Esophagus squamous epithelium (tissue), 5 donors: ENCODE measurements at regions not wholly inside any gene's neighbourhood (a gene's known extent, or its start where the extent isn't known, plus 50 kb on each side); places are given as distances from the start of the nearest gene placed in this dataset.

Experiments
- DNase-seq: peaks from one replicate; lab custom pipeline; 2025; lab: John Stamatoyannopoulos, UW
- H3K27ac ChIP-seq, 4 donors: fragments of 200-600 bp; sonication (generic); one replicate each; pipeline ENCODE4 v1.5.1; 2016 to 2019; ENCODE audit warnings: mild to moderate bottlenecking in 1 of 4
- H3K27me3 ChIP-seq, 4 donors: fragments of 200-600 bp; sonication (generic); 1 replicate in 3 of 4; 2 replicates in 1 of 4; pipeline versions ENCODE4 v1.5.1 to v1.6.0; 2017 to 2021; ENCODE audit warnings: antibody characterized with exemption in 1 of 4
- H3K36me3 ChIP-seq, 3 donors: fragments of 200-600 bp; sonication (generic); one replicate each; pipeline ENCODE4 v1.5.1; 2016 to 2019
- H3K4me1 ChIP-seq, 3 donors: fragments of 200-600 bp; sonication (generic); one replicate each; pipeline ENCODE4 v1.5.1; 2017 to 2019
- H3K4me3 ChIP-seq, 4 donors: fragments of 200-600 bp; sonication (generic); 1 replicate in 3 of 4; 2 replicates in 1 of 4; pipeline ENCODE4 v1.5.1; 2016 to 2019; ENCODE audit warnings: mild to moderate bottlenecking in 2 of 4, moderate library complexity in 1 of 4
- H3K9me3 ChIP-seq, 3 donors: fragments of 200-600 bp; sonication (generic); one replicate each; pipeline ENCODE4 v1.5.1; 2016 to 2019
- POLR2A ChIP-seq, 4 donors: fragments of 450-650 bp; IDR thresholded peaks; one replicate each; pipeline ENCODE4 v1.6.1; 2017; ENCODE audit warnings: antibody characterized with exemption in 4 of 4, mild to moderate bottlenecking in 4 of 4, moderate library complexity in 3 of 4
- WGBS, 2 donors: methylation state at CpG; one replicate each; pipeline ENCODE4 v1.1.5; 2018; 5-methylcytosine and 5-hydroxymethylcytosine counted together
- intact Hi-C: fragments of 100-400 bp; cut with DNase I; formaldehyde crosslinking; loops from one replicate; pipeline ENCODE4 v1.15.0; 2022
- TF ChIP-seq, protein P1 (sequence below), 6 experiments: fragments of 450-650 bp in 4 of 6; fragments of 200-600 bp in 2 of 6; sonication (generic) in 2 of 6; IDR thresholded peaks; one replicate each; pipeline ENCODE4 v1.5.1; 2016 to 2019; ENCODE audit warnings: antibody characterized with exemption in 6 of 6, mild to moderate bottlenecking in 4 of 6, moderate library complexity in 4 of 6
- donor health status: DM: yes; HTN: yes; CAD: no.

- Histone ChIP-seq H3K4me1 (peaks cover 22 to 68% (median 48%) of the 10 kb centered on the region in 3 donors), H3K9me3 (peaks cover 0 to 8% (median 6%) of the 10 kb centered on the region in 3 donors), H3K27me3 (no peaks in the 10 kb centered on the region), H3K36me3 (peaks cover 0 to 9% (median 0%) of the 10 kb centered on the region in 3 donors), H3K27ac (peak overlapping the region; percentile 77 to 88 (median 85)), H3K4me3 (no peak overlapping the region)
- DNase-seq: no peak
- TF ChIP-seq, protein P1, sequence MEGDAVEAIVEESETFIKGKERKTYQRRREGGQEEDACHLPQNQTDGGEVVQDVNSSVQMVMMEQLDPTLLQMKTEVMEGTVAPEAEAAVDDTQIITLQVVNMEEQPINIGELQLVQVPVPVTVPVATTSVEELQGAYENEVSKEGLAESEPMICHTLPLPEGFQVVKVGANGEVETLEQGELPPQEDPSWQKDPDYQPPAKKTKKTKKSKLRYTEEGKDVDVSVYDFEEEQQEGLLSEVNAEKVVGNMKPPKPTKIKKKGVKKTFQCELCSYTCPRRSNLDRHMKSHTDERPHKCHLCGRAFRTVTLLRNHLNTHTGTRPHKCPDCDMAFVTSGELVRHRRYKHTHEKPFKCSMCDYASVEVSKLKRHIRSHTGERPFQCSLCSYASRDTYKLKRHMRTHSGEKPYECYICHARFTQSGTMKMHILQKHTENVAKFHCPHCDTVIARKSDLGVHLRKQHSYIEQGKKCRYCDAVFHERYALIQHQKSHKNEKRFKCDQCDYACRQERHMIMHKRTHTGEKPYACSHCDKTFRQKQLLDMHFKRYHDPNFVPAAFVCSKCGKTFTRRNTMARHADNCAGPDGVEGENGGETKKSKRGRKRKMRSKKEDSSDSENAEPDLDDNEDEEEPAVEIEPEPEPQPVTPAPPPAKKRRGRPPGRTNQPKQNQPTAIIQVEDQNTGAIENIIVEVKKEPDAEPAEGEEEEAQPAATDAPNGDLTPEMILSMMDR (IDR thresholded peaks at IDR 0.05): no peak
- no peak for TF ChIP-seq POLR2A (IDR thresholded peaks at IDR 0.05)
- intact Hi-C loops: no loop called here
- WGBS, 2 donors: 62 to 71% methylated on average over 4 of the region's 4 CpGs
These were observed 265.9 kb upstream of the KLF14 start for GRCh38 chr7:130999926-131000325.

DNA sequence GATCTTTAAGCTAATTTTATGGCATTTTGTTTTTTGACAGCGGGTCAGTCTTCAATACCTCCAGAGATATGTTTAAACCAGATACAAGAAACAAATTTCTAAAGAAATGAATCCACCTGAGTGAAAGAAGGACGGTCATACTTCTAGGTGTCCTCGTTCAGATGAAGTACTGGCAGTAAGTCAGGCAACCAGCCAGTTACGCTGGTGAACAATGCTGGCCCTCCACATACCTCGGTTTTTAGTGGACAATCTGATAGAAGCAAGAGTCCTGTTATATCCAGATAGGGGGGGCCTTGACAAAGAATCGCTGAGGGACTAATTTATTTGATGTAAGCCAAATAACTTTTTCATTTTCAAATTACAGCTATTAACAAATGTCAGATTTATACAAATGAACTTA, 266.4 kb upstream of the KLF14 start:
- H3K9me3 ChIP-seq: peaks cover 0 to 8% (median 6%) of the 10 kb centered on the region in 3 donors
- intact Hi-C loops: no loop called here
- H3K27me3 ChIP-seq: no peaks in the 10 kb centered on the region
- H3K27ac ChIP-seq: peak overlapping the region in 3 of 4 donors; percentile 85 to 88 (median 85)
- peaks cover 0 to 9% (median 0%) of the 10 kb centered on the region in 3 donors for H3K36me3 ChIP-seq
- H3K4me1 ChIP-seq: peaks cover 18 to 63% (median 43%) of the 10 kb centered on the region in 3 donors
- no peak for DNase-seq
- 79% methylated on average over 6 of the region's 6 CpGs for WGBS, 2 donors
- no peak overlapping the region for H3K4me3 ChIP-seq
- TF ChIP-seq, protein P1 (IDR thresholded peaks at IDR 0.05): no peak
- TF ChIP-seq POLR2A (IDR thresholded peaks at IDR 0.05): no peak

GRCh38 chr7:131000873-131001272, 266.9 kb upstream of the KLF14 start:
- 50 to 100% methylated on average over 1 to 2 of the region's 2 CpGs for WGBS, 2 donors
- DNase-seq: no peak
- intact Hi-C loops: no loop called here
- H3K4me1 ChIP-seq: peaks cover 13 to 59% (median 38%) of the 10 kb centered on the region in 3 donors
- peaks cover 0 to 8% (median 6%) of the 10 kb centered on the region in 3 donors for H3K9me3 ChIP-seq
- no peaks in the 10 kb centered on the region for H3K27me3 ChIP-seq
- H3K4me3 ChIP-seq: no peak overlapping the region
- TF ChIP-seq, protein P1 (IDR thresholded peaks at IDR 0.05): no peak
- TF ChIP-seq POLR2A (IDR thresholded peaks at IDR 0.05): no peak
- peaks cover 0 to 9% (median 0%) of the 10 kb centered on the region in 3 donors for H3K36me3 ChIP-seq
- peak overlapping the region in 3 of 4 donors; percentile 10 to 88 (median 30) for H3K27ac ChIP-seq

DNA sequence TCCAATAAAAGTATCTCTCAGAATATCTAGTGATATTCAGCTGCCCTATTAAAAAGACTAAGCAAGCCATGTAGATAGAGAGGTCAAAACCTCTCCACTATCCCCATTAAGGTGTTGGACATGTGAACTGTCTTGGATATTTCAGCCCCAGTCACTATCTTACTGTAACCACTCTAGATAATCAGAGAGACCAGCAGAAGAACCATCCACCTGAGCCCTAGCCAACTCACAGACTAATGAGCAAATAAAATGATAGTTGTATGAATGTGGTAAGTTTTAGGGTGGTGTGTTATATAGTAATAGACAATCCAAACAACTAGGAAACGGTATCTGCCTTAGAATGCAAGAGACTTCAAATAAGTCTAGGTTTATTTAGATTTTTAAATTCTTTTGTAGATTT, 268.6 kb upstream of the KLF14 start:
- 95 to 100% methylated on average over 1 of the region's 1 CpG for WGBS, 2 donors
- intact Hi-C loops: no loop called here
- TF ChIP-seq, protein P1 (IDR thresholded peaks at IDR 0.05): no peak
- TF ChIP-seq POLR2A (IDR thresholded peaks at IDR 0.05): no peak
- Histone ChIP-seq H3K9me3 (peaks cover 0 to 8% (median 6%) of the 10 kb centered on the region in 3 donors), H3K4me1 (peaks cover 10 to 52% (median 31%) of the 10 kb centered on the region in 3 donors), H3K36me3 (peaks cover 0 to 9% (median 0%) of the 10 kb centered on the region in 3 donors), H3K27me3 (no peaks in the 10 kb centered on the region), H3K4me3 (no peak overlapping the region), H3K27ac (no peak overlapping the region)
- DNase-seq: no peak

GRCh38 chr7:131003634-131004033, 269.6 kb upstream of the KLF14 start:
- Histone ChIP-seq H3K36me3 (peaks cover 0 to 9% (median 0%) of the 10 kb centered on the region in 3 donors), H3K4me1 (peaks cover 13 to 52% (median 31%) of the 10 kb centered on the region in 3 donors), H3K27ac (no peak overlapping the region), H3K4me3 (no peak overlapping the region), H3K9me3 (peaks cover 0 to 8% (median 6%) of the 10 kb centered on the region in 3 donors), H3K27me3 (no peaks in the 10 kb centered on the region)
- intact Hi-C loops: no loop called here
- no peak for DNase-seq
- WGBS, 2 donors: 83 to 96% methylated on average over 4 of the region's 4 CpGs
- no peak for TF ChIP-seq POLR2A (IDR thresholded peaks at IDR 0.05)
- TF ChIP-seq, protein P1 (IDR thresholded peaks at IDR 0.05): no peak
